Upper lobe of left lung (tissue), 6 donors: ENCODE measurements at regions not wholly inside any gene's neighbourhood (a gene's known extent, or its start where the extent isn't known, plus 50 kb on each side); places are given as distances from the start of the nearest gene placed in this dataset.

Source experiments
- ATAC-seq, 2 donors: fragments of 200-7000 bp; cut with Tn5 transposase; one replicate each; pipeline ENCODE4 v1.9.1; 2022; ENCODE audit warnings: mild to moderate bottlenecking in 2 of 2, moderate library complexity in 2 of 2; ENCODE audit not compliant: low FRiP score in 2 of 2
- DNase-seq, 2 donors: peaks; one replicate each; pipeline ENCODE4 v3.0.0-alpha.2; 2019 to 2020
- H3K27ac ChIP-seq, 4 donors: fragments of 200-600 bp; sonication (generic); one replicate each; pipeline ENCODE4 v1.5.1; 2016 to 2019
- H3K27me3 ChIP-seq, 4 donors: fragments of 200-600 bp; sonication (generic); one replicate each; pipeline ENCODE4 v1.5.1; 2017 to 2019
- H3K36me3 ChIP-seq, 4 donors: fragments of 200-600 bp; sonication (generic); one replicate each; pipeline ENCODE4 v1.5.1; 2016 to 2019
- H3K4me1 ChIP-seq, 4 donors: fragments of 200-600 bp; sonication (generic); one replicate each; pipeline ENCODE4 v1.5.1; 2018 to 2019
- H3K4me3 ChIP-seq, 4 donors: fragments of 200-600 bp; sonication (generic); one replicate each; pipeline ENCODE4 v1.5.1; 2017 to 2019; ENCODE audit warnings: mild to moderate bottlenecking in 2 of 4, moderate library complexity in 1 of 4
- H3K9me3 ChIP-seq, 4 donors: fragments of 200-600 bp; sonication (generic); one replicate each; pipeline ENCODE4 v1.5.1; 2018 to 2019
- CTCF ChIP-seq, 6 experiments: fragments of 450-650 bp in 4 of 6; fragments of 200-600 bp in 2 of 6; sonication (generic) in 2 of 6; IDR thresholded peaks; one replicate each; pipeline ENCODE4 v1.5.1; 2016 to 2019; ENCODE audit warnings: antibody characterized with exemption in 6 of 6
- EP300 ChIP-seq, 4 donors: sonication (generic); formaldehyde crosslinking; IDR thresholded peaks; one replicate each; pipeline ENCODE4 v1.5.1; 2017; ENCODE audit warnings: antibody characterized with exemption in 4 of 4, control low read depth in 2 of 4
- POLR2A ChIP-seq, 4 donors: fragments of 450-650 bp; IDR thresholded peaks; one replicate each; pipeline ENCODE4 v1.5.1; 2016 to 2017; ENCODE audit warnings: antibody characterized with exemption in 4 of 4, mild to moderate bottlenecking in 2 of 4
- POLR2AphosphoS5 ChIP-seq, 2 donors: sonication (generic); formaldehyde crosslinking; IDR thresholded peaks; one replicate each; pipeline ENCODE4 v1.5.1; 2017; ENCODE audit warnings: antibody characterized with exemption in 2 of 2
- WGBS, 2 donors: methylation state at CpG; one replicate each; pipeline ENCODE4 v1.1.5; 2017 to 2018; 5-methylcytosine and 5-hydroxymethylcytosine counted together
- donor health status: DM: no; HTN: no; CAD: no; lungs with moderate emphysema.
- donor health status: DM: no; HTN: yes; CAD: no; lungs with severe emphysema.

DNA sequence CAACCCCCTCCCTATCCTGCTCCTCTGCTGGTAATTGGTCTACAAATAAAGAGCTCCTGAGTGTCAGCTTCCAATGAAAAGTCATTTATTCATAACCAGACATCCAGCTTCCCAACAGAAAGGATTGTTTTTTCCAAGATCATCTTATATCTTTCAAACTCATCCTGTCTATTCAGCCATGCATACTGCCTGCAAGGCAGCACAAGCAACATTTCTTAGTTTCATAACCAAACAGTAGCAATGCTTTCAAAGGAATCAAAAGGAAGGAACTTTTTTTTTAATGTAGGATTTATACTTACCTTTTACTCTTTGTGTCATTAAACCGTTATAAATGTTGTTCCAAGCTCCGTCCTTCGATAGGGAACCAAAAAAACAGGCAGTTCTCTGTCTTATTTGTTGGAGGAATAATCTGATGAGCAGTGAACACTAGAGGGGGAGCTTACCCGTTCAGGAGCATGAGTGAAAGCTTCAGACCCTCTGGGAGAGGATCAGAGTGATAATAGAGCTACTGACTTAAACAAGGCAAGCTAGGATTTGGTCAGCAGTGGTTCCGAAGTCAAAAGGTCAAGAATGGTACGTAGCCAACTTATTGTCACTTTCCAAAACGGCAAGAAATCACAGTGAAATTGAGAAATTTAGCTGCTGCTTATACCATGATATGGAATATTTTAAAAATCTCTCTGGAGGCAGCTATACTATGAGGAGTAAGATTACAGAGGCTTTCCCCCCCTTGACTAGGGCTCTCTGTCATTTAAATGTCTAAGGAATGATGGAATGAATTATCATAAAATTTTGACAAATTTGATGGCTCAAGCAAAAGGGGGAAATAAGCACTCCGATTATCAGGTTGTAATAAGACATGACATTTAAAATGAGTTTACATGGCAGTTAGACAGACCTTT is 892.9 kb downstream of the NR2F1-AS1 start:
- ATAC-seq = no peak
- Histone ChIP-seq H3K9me3 (no peaks in the 10 kb centered on the region), H3K27ac (peak overlapping the region in 1 of 4 donors; percentile 42), H3K27me3 (no peaks in the 10 kb centered on the region), H3K36me3 (no peaks in the 10 kb centered on the region), H3K4me1 (no peaks in the 10 kb centered on the region), H3K4me3 (no peak overlapping the region)
- TF ChIP-seq POLR2A (IDR thresholded peaks at IDR 0.05) = no peak
- TF ChIP-seq POLR2AphosphoS5 (IDR thresholded peaks at IDR 0.05) = no peak
- 44 to 45% methylated on average over 8 of the region's 8 CpGs for WGBS, 2 donors
- no peak for DNase-seq

DNA sequence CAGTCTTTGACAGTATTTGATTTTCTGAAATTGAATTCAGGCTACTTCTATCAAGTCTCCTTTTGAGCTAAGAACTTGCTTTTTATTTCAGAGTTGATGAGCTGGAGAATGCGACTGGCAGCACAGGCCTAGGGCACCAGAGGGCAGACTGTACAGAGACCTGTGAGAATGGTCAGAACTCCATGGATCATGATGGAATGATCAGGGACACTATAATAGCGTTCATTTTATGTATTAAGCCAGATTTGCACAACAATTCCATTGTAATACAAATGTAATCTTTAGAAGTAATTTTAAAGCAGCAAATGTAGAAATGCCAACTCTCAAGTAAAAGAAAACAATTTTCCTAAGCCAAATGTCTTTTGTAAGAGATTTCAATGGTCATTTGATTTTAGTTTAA is 902.4 kb downstream of the NR2F1-AS1 start:
- H3K27ac ChIP-seq = no peak overlapping the region
- no peak overlapping the region for H3K4me3 ChIP-seq
- no peaks in the 10 kb centered on the region for H3K27me3 ChIP-seq
- no peaks in the 10 kb centered on the region for H3K9me3 ChIP-seq
- WGBS, 2 donors = 64 to 78% methylated on average over 2 of the region's 2 CpGs
- DNase-seq (no peak), ATAC-seq (no peak)
- no peaks in the 10 kb centered on the region for H3K36me3 ChIP-seq
- H3K4me1 ChIP-seq = no peaks in the 10 kb centered on the region
- no peak for TF ChIP-seq POLR2A (IDR thresholded peaks at IDR 0.05)
- no peak for TF ChIP-seq CTCF (IDR thresholded peaks at IDR 0.05)
- TF ChIP-seq POLR2AphosphoS5 (IDR thresholded peaks at IDR 0.05) = no peak
- TF ChIP-seq EP300 (IDR thresholded peaks at IDR 0.05) = no peak

DNA sequence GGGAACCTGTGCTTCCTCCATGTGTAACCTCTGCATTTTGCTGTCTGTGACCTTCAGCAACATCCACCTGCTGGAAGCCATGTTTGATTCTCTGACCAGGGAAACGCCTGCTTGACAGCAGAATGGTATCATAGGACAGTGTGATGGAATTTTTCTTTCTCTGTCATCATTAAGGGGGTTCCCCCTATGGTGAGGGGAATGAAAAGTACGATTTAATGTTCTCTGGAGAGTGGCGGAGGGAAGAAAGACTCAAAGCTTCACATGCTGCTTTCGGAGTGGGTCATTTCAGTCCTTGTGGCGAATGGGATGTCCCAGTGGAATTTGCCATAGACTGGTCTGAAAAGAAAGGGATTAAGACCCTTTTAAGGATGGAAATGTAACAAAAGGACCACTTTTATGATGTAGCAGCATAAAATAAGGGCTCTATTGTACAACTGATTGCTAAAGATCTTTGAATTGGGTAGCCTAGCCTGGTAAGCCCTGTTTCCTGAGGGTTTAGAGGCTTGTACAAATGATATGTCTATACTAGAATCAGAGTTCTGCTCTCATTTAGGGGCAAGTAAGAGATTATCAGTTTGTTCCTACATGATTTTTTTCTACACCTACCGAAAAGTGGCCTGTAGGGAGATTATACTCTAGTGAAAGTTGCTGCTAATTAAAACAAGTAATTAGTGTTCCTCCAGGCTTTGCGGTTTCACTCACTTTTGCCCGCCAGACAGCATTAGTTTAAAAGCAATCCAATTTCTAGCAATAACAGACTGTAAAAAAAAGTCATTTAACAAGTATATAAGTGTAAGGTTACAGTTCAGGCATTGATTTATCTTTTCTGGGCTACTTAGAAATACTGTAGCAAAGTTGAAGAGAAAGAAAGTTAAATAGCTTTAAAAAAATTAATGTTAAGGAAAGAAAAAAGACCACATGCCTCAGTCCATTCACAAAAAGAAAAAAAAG is 904.5 kb downstream of the NR2F1-AS1 start:
- no peak for TF ChIP-seq POLR2AphosphoS5 (IDR thresholded peaks at IDR 0.05)
- TF ChIP-seq CTCF (IDR thresholded peaks at IDR 0.05) = no peak
- TF ChIP-seq POLR2A (IDR thresholded peaks at IDR 0.05) = no peak
- TF ChIP-seq EP300 (IDR thresholded peaks at IDR 0.05) = no peak
- no peak overlapping the region for H3K4me3 ChIP-seq
- no peak overlapping the region for H3K27ac ChIP-seq
- H3K4me1 ChIP-seq = no peaks in the 10 kb centered on the region
- 81 to 88% methylated on average over 8 of the region's 8 CpGs for WGBS, 2 donors
- ATAC-seq (no peak), DNase-seq (no peak)
- H3K27me3 ChIP-seq = no peaks in the 10 kb centered on the region
- H3K36me3 ChIP-seq = no peaks in the 10 kb centered on the region
- no peaks in the 10 kb centered on the region for H3K9me3 ChIP-seq

DNA sequence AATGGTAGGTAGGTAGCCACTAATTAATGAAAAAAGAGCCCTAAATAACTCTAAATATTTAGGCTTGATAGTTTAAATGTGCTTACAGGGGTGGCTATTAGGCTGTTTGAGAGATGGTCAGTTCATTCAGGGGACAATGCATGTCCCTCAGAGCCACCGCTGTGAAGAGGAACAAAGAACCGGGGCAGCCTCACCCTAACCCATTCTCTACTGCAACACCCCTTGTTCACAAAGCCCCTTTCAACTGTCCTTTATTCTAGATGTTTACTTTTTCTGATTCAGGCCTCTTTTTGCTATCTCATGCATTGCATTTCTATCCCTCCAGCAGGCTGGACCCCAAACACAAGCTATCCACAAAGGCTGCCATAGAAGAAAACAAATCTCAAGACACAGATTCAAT is 906.7 kb downstream of the NR2F1-AS1 start:
- 79 to 87% methylated on average over 2 of the region's 2 CpGs for WGBS, 2 donors
- H3K36me3 ChIP-seq = no peaks in the 10 kb centered on the region
- no peak overlapping the region for H3K27ac ChIP-seq
- no peaks in the 10 kb centered on the region for H3K9me3 ChIP-seq
- TF ChIP-seq EP300 (IDR thresholded peaks at IDR 0.05) = no peak
- no peak for TF ChIP-seq CTCF (IDR thresholded peaks at IDR 0.05)
- no peak for TF ChIP-seq POLR2A (IDR thresholded peaks at IDR 0.05)
- no peak for TF ChIP-seq POLR2AphosphoS5 (IDR thresholded peaks at IDR 0.05)
- ATAC-seq = no peak
- no peak overlapping the region for H3K4me3 ChIP-seq
- no peak for DNase-seq
- no peaks in the 10 kb centered on the region for H3K4me1 ChIP-seq
- no peaks in the 10 kb centered on the region for H3K27me3 ChIP-seq

- H3K27ac ChIP-seq = no peak overlapping the region
- WGBS, 2 donors = 56 to 72% methylated on average over 1 of the region's 1 CpG
- TF ChIP-seq CTCF (IDR thresholded peaks at IDR 0.05) = no peak
- no peak for TF ChIP-seq POLR2A (IDR thresholded peaks at IDR 0.05)
- no peak for TF ChIP-seq EP300 (IDR thresholded peaks at IDR 0.05)
- TF ChIP-seq POLR2AphosphoS5 (IDR thresholded peaks at IDR 0.05) = no peak
- H3K4me3 ChIP-seq = no peak overlapping the region
- H3K9me3 ChIP-seq = no peaks in the 10 kb centered on the region
- no peaks in the 10 kb centered on the region for H3K36me3 ChIP-seq
- ATAC-seq (no peak), DNase-seq (no peak)
- no peaks in the 10 kb centered on the region for H3K4me1 ChIP-seq
- H3K27me3 ChIP-seq = no peaks in the 10 kb centered on the region
Measured at GRCh38 chr5:92665506-92665905, 915.5 kb downstream of the NR2F1-AS1 start.
